ENCODE measurements at regions not wholly inside any gene's neighbourhood (a gene's known extent, or its start where the extent isn't known, plus 50 kb on each side); places are given as distances from the start of the nearest gene placed in this dataset.

GRCh38 chr14:62269204-62269603 is 507.0 kb downstream of the SNAPC1 start:
- TF ChIP-seq CTCF (IDR thresholded peaks at IDR 0.05; ENCODE audit: poor library complexity) (no peak), EZH2 (IDR thresholded peaks at IDR 0.05; ENCODE audit: borderline replicate concordance) (no peak)

Measured in hepatocyte (in vitro differentiated cells).